ENCODE measurements at regions not wholly inside any gene's neighbourhood (a gene's known extent, or its start where the extent isn't known, plus 50 kb on each side); places are given as distances from the start of the nearest gene placed in this dataset.
A peak's percentile ranks its signal among the peaks of the same experiment; 100 is the strongest.
"Not testable (repeated sequence)": the region's sequence is repeated elsewhere in the genome, so short reads cannot be mapped to it uniquely, and the experiment has no call there.

- no peak for ATAC-seq (replicated peaks in 6 of 8)
- no peak overlapping the region for H3K4me3 ChIP-seq
- H3K27ac ChIP-seq, result no peak overlapping the region
- in situ Hi-C loops (cut with MboI; ENCODE audit: low pct_unique_long_range_greater_than_20kb in 2 of 9, low sequenced_read_pairs in 9 of 9, unreplicated experiment in 9 of 9), result no loop called here
- no peaks in the 10 kb centered on the region for H3K4me1 ChIP-seq (replicated peaks in 1 of 2)
- 50 to 100% (median 92%) methylated on average over 1 to 6 of the region's 6 CpGs; no CpG with 5 or more reads in 1 of the 10 experiments for WGBS, 10 experiments
These were observed 223.4 kb downstream of the NPR3 start for GRCh38 chr5:32934529-32934928.

- WGBS, 10 experiments, result 14 to 100% (median 80%) methylated on average over 1 to 2 of the region's 2 CpGs; no CpG with 5 or more reads in 1 of the 10 experiments
- in situ Hi-C loops (cut with MboI; ENCODE audit: low pct_unique_long_range_greater_than_20kb in 2 of 9, low sequenced_read_pairs in 9 of 9, unreplicated experiment in 9 of 9), result no loop called here
These were observed 224.2 kb downstream of the NPR3 start for GRCh38 chr5:32935283-32935682.

GRCh38 chr5:32936329-32936728, 225.2 kb downstream of the NPR3 start:
- in situ Hi-C loops (cut with MboI; ENCODE audit: low pct_unique_long_range_greater_than_20kb in 2 of 9, low sequenced_read_pairs in 9 of 9, unreplicated experiment in 9 of 9), result no loop called here
- no peak overlapping the region for H3K27ac ChIP-seq
- no peaks in the 10 kb centered on the region for H3K4me1 ChIP-seq (replicated peaks in 1 of 2)
- 61 to 96% (median 82%) methylated on average over 3 to 4 of the region's 4 CpGs; no CpG with 5 or more reads in 3 of the 10 experiments for WGBS, 10 experiments
- no peak overlapping the region for H3K4me3 ChIP-seq
- ATAC-seq (replicated peaks in 6 of 8), result no peak

More at GRCh38 chr5:32935283-32935682, 224.2 kb downstream of the NPR3 start:
- ATAC-seq (replicated peaks in 6 of 8), result no peak
- H3K27ac ChIP-seq, result no peak overlapping the region
- no peaks in the 10 kb centered on the region for H3K4me1 ChIP-seq (replicated peaks in 1 of 2)
- H3K4me3 ChIP-seq, result no peak overlapping the region

GRCh38 chr5:32942225-32942989, 231.3 kb downstream of the NPR3 start:
- Histone ChIP-seq H3K4me3 (no peak overlapping the region), H3K4me1 (replicated peaks in 1 of 2) (no peaks in the 10 kb centered on the region), H3K27ac (no peak overlapping the region)
- 35 to 100% (median 65%) methylated on average over 1 to 6 of the region's 6 CpGs for WGBS, 10 experiments
- ATAC-seq (replicated peaks in 6 of 8), result peak in 1 of 8 experiments; percentile 59
- in situ Hi-C loops (cut with MboI; ENCODE audit: low pct_unique_long_range_greater_than_20kb in 2 of 9, low sequenced_read_pairs in 9 of 9, unreplicated experiment in 9 of 9), result no loop called here

- Histone ChIP-seq H3K4me3 (no peak overlapping the region), H3K4me1 (replicated peaks in 1 of 2) (no peaks in the 10 kb centered on the region), H3K27ac (no peak overlapping the region)
- 12 to 83% (median 68%) methylated on average over 3 to 6 of the region's 6 CpGs for WGBS, 10 experiments
- in situ Hi-C loops (cut with MboI; ENCODE audit: low pct_unique_long_range_greater_than_20kb in 2 of 9, low sequenced_read_pairs in 9 of 9, unreplicated experiment in 9 of 9), result no loop called here
- ATAC-seq (replicated peaks in 6 of 8), result no peak
These were observed 238.3 kb downstream of the NPR3 start for GRCh38 chr5:32949286-32949970.

- Histone ChIP-seq H3K27ac (no peak overlapping the region), H3K4me3 (no peak overlapping the region), H3K4me1 (replicated peaks in 1 of 2) (no peaks in the 10 kb centered on the region)
- no peak for ATAC-seq (replicated peaks in 6 of 8)
- in situ Hi-C loops (cut with MboI; ENCODE audit: low pct_unique_long_range_greater_than_20kb in 2 of 9, low sequenced_read_pairs in 9 of 9, unreplicated experiment in 9 of 9), result no loop called here
These were observed 239.9 kb downstream of the NPR3 start for GRCh38 chr5:32951003-32951402.

- H3K27ac ChIP-seq, result no peak overlapping the region
- no peak overlapping the region for H3K4me3 ChIP-seq
- no peak for ATAC-seq (replicated peaks in 6 of 8)
- no peaks in the 10 kb centered on the region for H3K4me1 ChIP-seq (replicated peaks in 1 of 2)
- WGBS, 10 experiments, result 30 to 100% (median 53%) methylated on average over 1 to 2 of the region's 2 CpGs; no CpG with 5 or more reads in 6 of the 10 experiments
- in situ Hi-C loops (cut with MboI; ENCODE audit: low pct_unique_long_range_greater_than_20kb in 2 of 9, low sequenced_read_pairs in 9 of 9, unreplicated experiment in 9 of 9), result no loop called here
These were observed 240.8 kb downstream of the NPR3 start for GRCh38 chr5:32951878-32952277.

GRCh38 chr5:32952421-32952820, 241.3 kb downstream of the NPR3 start:
- H3K4me1 ChIP-seq (replicated peaks in 1 of 2); in situ Hi-C loops (cut with MboI; ENCODE audit: low pct_unique_long_range_greater_than_20kb in 2 of 9, low sequenced_read_pairs in 9 of 9, unreplicated experiment in 9 of 9); H3K4me3 ChIP-seq; ATAC-seq (replicated peaks in 6 of 8); H3K27ac ChIP-seq: not testable (repeated sequence)
- WGBS, 10 experiments, result 8 to 92% (median 29%) methylated on average over 1 to 2 of the region's 2 CpGs; no CpG with 5 or more reads in 3 of the 10 experiments

GRCh38 chr5:32953694-32954093, 242.6 kb downstream of the NPR3 start:
- Histone ChIP-seq H3K4me3 (no peak overlapping the region), H3K4me1 (replicated peaks in 1 of 2) (no peaks in the 10 kb centered on the region), H3K27ac (no peak overlapping the region)
- 20 to 100% (median 75%) methylated on average over 1 of the region's 1 CpG; no CpG with 5 or more reads in 3 of the 10 experiments for WGBS, 10 experiments
- in situ Hi-C loops (cut with MboI; ENCODE audit: low pct_unique_long_range_greater_than_20kb in 2 of 9, low sequenced_read_pairs in 9 of 9, unreplicated experiment in 9 of 9), result no loop called here
- no peak for ATAC-seq (replicated peaks in 6 of 8)

- no peaks in the 10 kb centered on the region for H3K4me1 ChIP-seq (replicated peaks in 1 of 2)
- 29 to 67% (median 45%) methylated on average over 1 of the region's 1 CpG; no CpG with 5 or more reads in 6 of the 10 experiments for WGBS, 10 experiments
- no peak for ATAC-seq (replicated peaks in 6 of 8)
- H3K27ac ChIP-seq, result no peak overlapping the region
- in situ Hi-C loops (cut with MboI; ENCODE audit: low pct_unique_long_range_greater_than_20kb in 2 of 9, low sequenced_read_pairs in 9 of 9, unreplicated experiment in 9 of 9), result no loop called here
- no peak overlapping the region for H3K4me3 ChIP-seq
These were observed 244.7 kb downstream of the NPR3 start for GRCh38 chr5:32955814-32956213.

- in situ Hi-C loops (cut with MboI; ENCODE audit: low pct_unique_long_range_greater_than_20kb in 2 of 9, low sequenced_read_pairs in 9 of 9, unreplicated experiment in 9 of 9), result no loop called here
- ATAC-seq (replicated peaks in 6 of 8), result peak in 2 of 8 experiments; percentile 74 to 89
- H3K4me1 ChIP-seq (replicated peaks in 1 of 2), result no peaks in the 10 kb centered on the region
- H3K27ac ChIP-seq, result no peak overlapping the region
- H3K4me3 ChIP-seq, result no peak overlapping the region
- WGBS, 10 experiments, result 0 to 93% (median 40%) methylated on average over 1 to 2 of the region's 2 CpGs; no CpG with 5 or more reads in 2 of the 10 experiments
These were observed 249.4 kb downstream of the NPR3 start for GRCh38 chr5:32960340-32961058.

- H3K4me3 ChIP-seq, result no peak overlapping the region
- peak in 2 of 8 experiments; percentile 49 to 60 for ATAC-seq (replicated peaks in 6 of 8)
- in situ Hi-C loops (cut with MboI; ENCODE audit: low pct_unique_long_range_greater_than_20kb in 2 of 9, low sequenced_read_pairs in 9 of 9, unreplicated experiment in 9 of 9), result no loop called here
- no peaks in the 10 kb centered on the region for H3K4me1 ChIP-seq (replicated peaks in 1 of 2)
- H3K27ac ChIP-seq, result no peak overlapping the region
- WGBS, 10 experiments, result 0 to 90% (median 78%) methylated on average over 1 of the region's 1 CpG; no CpG with 5 or more reads in 5 of the 10 experiments
These were observed 249.9 kb downstream of the NPR3 start for GRCh38 chr5:32961059-32961415.

GRCh38 chr5:32964261-32964660, 253.1 kb downstream of the NPR3 start:
- no peak overlapping the region for H3K4me3 ChIP-seq
- WGBS, 10 experiments, result 0 to 77% (median 57%) methylated on average over 1 to 3 of the region's 3 CpGs; no CpG with 5 or more reads in 1 of the 10 experiments
- no peaks in the 10 kb centered on the region for H3K4me1 ChIP-seq (replicated peaks in 1 of 2)
- H3K27ac ChIP-seq, result no peak overlapping the region
- peak in 2 of 8 experiments; percentile 22 to 72 for ATAC-seq (replicated peaks in 6 of 8)
- in situ Hi-C loops (cut with MboI; ENCODE audit: low pct_unique_long_range_greater_than_20kb in 2 of 9, low sequenced_read_pairs in 9 of 9, unreplicated experiment in 9 of 9), result no loop called here

All from motor neuron (in vitro differentiated cells).